ENCODE measurements at regions not wholly inside any gene's neighbourhood (a gene's known extent, or its start where the extent isn't known, plus 50 kb on each side); places are given as distances from the start of the nearest gene placed in this dataset.

DNA sequence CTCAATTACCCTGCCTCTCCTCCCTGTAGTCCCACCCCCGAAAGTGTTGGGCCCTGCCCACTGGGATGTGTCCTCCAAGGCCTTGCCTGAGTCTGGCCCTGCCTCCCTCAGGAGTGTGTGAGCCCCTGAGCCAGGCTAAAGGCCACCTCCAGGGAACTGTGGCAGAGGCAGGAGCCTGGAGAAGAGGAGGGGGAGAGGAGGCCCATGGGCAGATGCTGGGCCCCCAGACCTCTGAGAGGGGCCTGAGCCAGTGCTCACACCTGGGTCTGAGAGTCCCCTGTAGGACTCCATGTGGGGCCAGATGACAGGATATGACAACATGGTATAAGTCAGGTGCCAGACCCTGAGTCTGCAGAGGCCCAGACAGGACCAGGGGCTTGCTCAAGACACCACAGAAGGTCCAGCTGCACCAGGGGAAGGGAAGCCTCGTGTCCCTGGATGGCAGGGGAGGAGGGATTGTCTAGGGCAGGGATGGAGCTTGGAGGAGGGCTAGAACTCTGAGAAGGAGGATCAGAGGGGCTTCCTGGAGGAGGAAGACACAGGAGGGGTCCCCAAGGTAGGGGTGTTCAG is 217.9 kb downstream of the TBC1D2B start:
- no peaks in the 10 kb centered on the region for H3K9me3 ChIP-seq
- H3K36me3 ChIP-seq = no peaks in the 10 kb centered on the region
- no peak for TF ChIP-seq CTCF (IDR thresholded peaks at IDR 0.05; ENCODE audit: low read depth, low read length)
- H3K4me1 ChIP-seq = no peaks in the 10 kb centered on the region; the same call in 1 of the 2 replicates
- no peak overlapping the region for H3K4me3 ChIP-seq (ENCODE audit: low read depth, low read length)
- no peak for DNase-seq
- H3K27me3 ChIP-seq = no peaks in the 10 kb centered on the region

DNA sequence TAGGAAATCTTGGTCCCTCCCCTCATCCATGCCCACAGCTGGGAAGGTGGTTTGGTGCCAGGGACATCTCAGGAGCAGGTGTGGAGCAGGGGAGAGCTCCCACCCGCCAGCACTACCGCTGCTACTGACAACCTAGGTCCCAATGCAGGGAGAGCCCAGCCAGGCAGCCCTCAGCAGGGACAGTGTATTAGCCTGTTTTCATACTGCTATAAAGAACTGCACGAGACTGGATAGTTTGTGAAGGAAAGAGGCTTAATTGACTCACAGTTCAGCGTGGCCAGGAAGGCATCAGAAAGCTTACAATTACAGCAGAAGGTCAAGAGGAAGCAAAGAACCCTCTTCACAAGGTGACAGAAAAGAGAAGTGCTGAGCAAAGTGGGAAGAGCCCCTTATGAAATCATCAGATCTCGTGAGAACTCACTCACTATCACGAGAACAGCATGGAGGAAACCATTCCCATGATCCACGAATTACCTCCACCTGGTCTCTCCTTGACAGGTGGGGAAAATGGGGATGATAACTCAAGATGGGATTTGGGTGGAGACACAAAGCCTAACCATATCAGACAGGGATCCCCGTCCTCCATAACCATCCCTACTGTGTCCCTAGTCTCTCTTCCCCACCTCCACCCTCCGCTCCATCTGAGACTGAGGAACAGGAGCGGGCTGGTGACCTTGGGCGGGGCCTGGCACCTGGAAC is 218.6 kb downstream of the TBC1D2B start:
- H3K4me3 ChIP-seq (ENCODE audit: low read depth, low read length) = no peak overlapping the region
- H3K27me3 ChIP-seq = no peaks in the 10 kb centered on the region
- no peak for TF ChIP-seq CTCF (IDR thresholded peaks at IDR 0.05; ENCODE audit: low read depth, low read length)
- H3K36me3 ChIP-seq = no peaks in the 10 kb centered on the region
- DNase-seq = no peak
- no peaks in the 10 kb centered on the region for H3K9me3 ChIP-seq
- no peaks in the 10 kb centered on the region; the same call in 1 of the 2 replicates for H3K4me1 ChIP-seq

DNA sequence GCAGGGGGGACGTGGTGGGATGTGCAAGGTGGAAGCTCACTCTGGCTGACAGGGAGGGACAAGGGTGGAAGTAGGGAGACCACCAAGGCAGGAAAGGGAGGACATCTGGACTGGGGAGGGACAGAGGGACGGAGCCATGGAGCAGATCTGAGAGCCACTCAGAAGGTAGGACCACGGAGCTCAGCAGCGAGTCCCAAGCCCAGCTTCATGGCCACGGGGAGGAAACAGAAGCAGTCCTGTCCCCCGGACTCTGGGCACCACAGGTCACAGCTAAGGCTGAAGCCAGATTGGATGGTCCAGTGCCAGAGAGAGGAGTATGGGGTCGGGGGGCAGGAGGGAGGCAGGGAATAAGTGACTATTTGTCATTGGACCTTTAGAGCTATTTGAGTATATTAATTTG is 220.1 kb downstream of the TBC1D2B start:
- no peaks in the 10 kb centered on the region for H3K9me3 ChIP-seq
- H3K27me3 ChIP-seq = no peaks in the 10 kb centered on the region; the same call in 1 of the 2 replicates
- no peak for DNase-seq
- no peak overlapping the region for H3K4me3 ChIP-seq (ENCODE audit: low read depth, low read length)
- H3K4me1 ChIP-seq = no peaks in the 10 kb centered on the region; the same call in 1 of the 2 replicates
- H3K36me3 ChIP-seq = no peaks in the 10 kb centered on the region
- TF ChIP-seq CTCF (IDR thresholded peaks at IDR 0.05; ENCODE audit: low read depth, low read length) = no peak

GRCh38 chr15:77856705-77857346 is 220.7 kb downstream of the TBC1D2B start:
- Histone ChIP-seq H3K9me3 (no peaks in the 10 kb centered on the region), H3K4me1 (no peaks in the 10 kb centered on the region; the same call in none of the 2 replicates), H3K27me3 (no peaks in the 10 kb centered on the region; the same call in 1 of the 2 replicates), H3K36me3 (no peaks in the 10 kb centered on the region), H3K4me3 (ENCODE audit: low read depth, low read length) (no peak overlapping the region)
- TF ChIP-seq CTCF (IDR thresholded peaks at IDR 0.05; ENCODE audit: low read depth, low read length) = no peak
- no peak for DNase-seq

GRCh38 chr15:77855871-77856270 is 221.6 kb downstream of the TBC1D2B start:
- H3K27me3 ChIP-seq = no peaks in the 10 kb centered on the region; the same call in 1 of the 2 replicates
- H3K9me3 ChIP-seq = no peaks in the 10 kb centered on the region
- TF ChIP-seq CTCF (IDR thresholded peaks at IDR 0.05; ENCODE audit: low read depth, low read length) = no peak

DNA sequence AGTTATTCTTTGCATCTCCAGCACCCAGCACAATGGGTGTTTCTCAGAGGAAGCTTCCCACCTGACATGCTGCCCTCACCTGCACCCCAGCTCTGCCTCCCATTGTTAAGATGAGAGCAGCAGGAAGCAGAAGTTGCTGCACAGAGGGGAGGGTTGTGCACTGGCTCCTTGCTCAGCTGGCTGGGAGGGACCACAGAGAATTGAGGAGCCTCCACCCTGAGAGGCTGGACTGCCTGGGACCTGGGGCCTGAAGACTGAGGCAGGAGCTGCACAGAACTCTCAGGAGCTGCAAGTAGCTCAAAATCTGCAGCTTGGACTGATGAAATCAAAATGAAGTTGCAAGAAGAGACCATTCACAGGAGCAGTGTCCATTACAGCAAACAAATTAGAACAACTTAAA is 222.3 kb upstream of the LINGO1 start:
- Histone ChIP-seq H3K4me1 (peaks cover 5% of the 10 kb centered on the region), H3K4me3 (ENCODE audit: low read depth, low read length) (no peak overlapping the region), H3K36me3 (no peaks in the 10 kb centered on the region), H3K27me3 (no peaks in the 10 kb centered on the region; the same call in 1 of the 2 replicates), H3K9me3 (no peaks in the 10 kb centered on the region)
- TF ChIP-seq CTCF (IDR thresholded peaks at IDR 0.05; ENCODE audit: low read depth, low read length) = no peak
- no peak for DNase-seq

More at GRCh38 chr15:77855871-77856270, 221.6 kb downstream of the TBC1D2B start:
- H3K4me1 ChIP-seq = peaks cover 5% of the 10 kb centered on the region
- H3K4me3 ChIP-seq (ENCODE audit: low read depth, low read length) = no peak overlapping the region
- H3K36me3 ChIP-seq = no peaks in the 10 kb centered on the region
- DNase-seq = no peak

Measured in BE2C (cell line).